CD4-positive, alpha-beta T cell treated with Interleukin-4 for 1 hour (primary cell): ENCODE measurements at regions not wholly inside any gene's neighbourhood (a gene's known extent, or its start where the extent isn't known, plus 50 kb on each side); places are given as distances from the start of the nearest gene placed in this dataset.
A peak's percentile ranks its signal among the peaks of the same experiment; 100 is the strongest.
"Not testable (repeated sequence)": the region's sequence is repeated elsewhere in the genome, so short reads cannot be mapped to it uniquely, and the experiment has no call there.

Experiments
- DNase-seq, 2 donors: peaks; one replicate each; pipeline ENCODE4 v3.0.0-alpha.2; 2020 to 2022

- DNase-seq, result not testable (repeated sequence)
These were observed 52.3 kb upstream of the MAN1A2 start for GRCh38 chr1:117314951-117315350.

GRCh38 chr1:117313555-117313954 lies 53.7 kb upstream of the MAN1A2 start:
- no peak for DNase-seq

- peak in 1 of 2 donors; percentile 55 for DNase-seq
These were observed 54.7 kb upstream of the MAN1A2 start for GRCh38 chr1:117312453-117313138.

- DNase-seq, result no peak
These were observed 58.8 kb upstream of the MAN1A2 start for GRCh38 chr1:117308311-117308916.

GRCh38 chr1:117301901-117302300 lies 65.3 kb upstream of the MAN1A2 start:
- no peak for DNase-seq

- not testable (repeated sequence) for DNase-seq
These were observed 67.1 kb upstream of the MAN1A2 start for GRCh38 chr1:117300183-117300582.

GRCh38 chr1:117295001-117295400 lies 72.2 kb upstream of the MAN1A2 start:
- no peak for DNase-seq

- no peak for DNase-seq
These were observed 76.4 kb upstream of the MAN1A2 start for GRCh38 chr1:117290890-117291289.

- DNase-seq, result no peak
These were observed 77.9 kb upstream of the MAN1A2 start for GRCh38 chr1:117289316-117289870.

- DNase-seq, result no peak
These were observed 75.8 kb upstream of the VTCN1 start for GRCh38 chr1:117286562-117286961.

GRCh38 chr1:117286145-117286544 lies 75.4 kb upstream of the VTCN1 start:
- DNase-seq, result no peak

- DNase-seq, result no peak
These were observed 73.9 kb upstream of the VTCN1 start for GRCh38 chr1:117284399-117285215.

GRCh38 chr1:117278531-117278930 lies 67.8 kb upstream of the VTCN1 start:
- no peak for DNase-seq

GRCh38 chr1:117275055-117275454 lies 64.3 kb upstream of the VTCN1 start:
- no peak for DNase-seq

GRCh38 chr1:117271959-117272358 lies 61.2 kb upstream of the VTCN1 start:
- DNase-seq, result no peak

- DNase-seq, result no peak
These were observed 60.4 kb upstream of the VTCN1 start for GRCh38 chr1:117271129-117271528.

- no peak for DNase-seq
These were observed 60.0 kb upstream of the VTCN1 start for GRCh38 chr1:117270679-117271078.

GRCh38 chr1:117268535-117269455 lies 58.1 kb upstream of the VTCN1 start:
- no peak for DNase-seq

GRCh38 chr1:117267232-117267774 lies 56.6 kb upstream of the VTCN1 start:
- no peak for DNase-seq

GRCh38 chr1:117262976-117263375 lies 52.2 kb upstream of the VTCN1 start:
- DNase-seq, result no peak

- DNase-seq, result no peak
These were observed 50.7 kb upstream of the VTCN1 start for GRCh38 chr1:117261424-117261785.

GRCh38 chr1:117260761-117261423 lies 50.2 kb upstream of the VTCN1 start:
- no peak for DNase-seq
